ENCODE measurements at regions not wholly inside any gene's neighbourhood (a gene's known extent, or its start where the extent isn't known, plus 50 kb on each side); places are given as distances from the start of the nearest gene placed in this dataset.

GRCh38 chr11:127330044-127330443 lies 329.5 kb upstream of the KIRREL3 start:
- TF ChIP-seq CTCF (IDR thresholded peaks at IDR 0.05; ENCODE audit: low read depth, low read length) (no peak), EZH2phosphoT487 (IDR thresholded peaks at IDR 0.05; ENCODE audit: low read depth) (no peak)

All from OCI-LY3 (cell line).